HL-60 (cell line): ENCODE measurements at regions not wholly inside any gene's neighbourhood (a gene's known extent, or its start where the extent isn't known, plus 50 kb on each side); places are given as distances from the start of the nearest gene placed in this dataset.

Experiments used
- DNase-seq, 2 experiments: peaks; one replicate each; pipeline ENCODE4 v3.0.0-alpha.2; 2010 to 2020; ENCODE audit warnings: low read depth in 1 of 2, low spot score in 1 of 2
- H3K27ac ChIP-seq: fragments of 250-450 bp; sonication (Bioruptor Pico); replicated peaks from 2 replicates; pipeline ENCODE4 v1.5.1; 2020; ENCODE audit warnings: mild to moderate bottlenecking, moderate library complexity
- H3K27me3 ChIP-seq: fragments of 250-450 bp; sonication (Bioruptor Pico); 2 replicates; pipeline ENCODE4 v1.5.1; 2021; ENCODE audit warnings: mild to moderate bottlenecking, moderate library complexity; ENCODE audit not compliant: insufficient read depth, poor library complexity, severe bottlenecking
- H3K4me3 ChIP-seq: replicated peaks from 2 replicates; pipeline ENCODE4 v1.5.1; 2011; ENCODE audit warnings: mild to moderate bottlenecking, control low read depth, low read length; ENCODE audit not compliant: insufficient read depth
- CTCF ChIP-seq: IDR thresholded peaks from one replicate; pipeline ENCODE4 v1.5.1; 2011; ENCODE audit warnings: low read length, control low read depth, inconsistent platforms; ENCODE audit not compliant: insufficient read depth
- GABPA ChIP-seq: IDR thresholded peaks from 2 replicates; pipeline ENCODE4 v1.6.1; 2012; ENCODE audit warnings: low read depth
- POLR2AphosphoS5 ChIP-seq: IDR thresholded peaks from 2 replicates; pipeline ENCODE4 v1.6.1; 2012; ENCODE audit warnings: low read depth
- REST ChIP-seq: IDR thresholded peaks from 2 replicates; pipeline ENCODE4 v1.6.1; 2012; ENCODE audit warnings: low read depth; ENCODE audit not compliant: insufficient replicate concordance
- SPI1 ChIP-seq: IDR thresholded peaks from 2 replicates; pipeline ENCODE4 v1.6.1; 2012; ENCODE audit warnings: low read depth, mild to moderate bottlenecking, borderline replicate concordance

DNA sequence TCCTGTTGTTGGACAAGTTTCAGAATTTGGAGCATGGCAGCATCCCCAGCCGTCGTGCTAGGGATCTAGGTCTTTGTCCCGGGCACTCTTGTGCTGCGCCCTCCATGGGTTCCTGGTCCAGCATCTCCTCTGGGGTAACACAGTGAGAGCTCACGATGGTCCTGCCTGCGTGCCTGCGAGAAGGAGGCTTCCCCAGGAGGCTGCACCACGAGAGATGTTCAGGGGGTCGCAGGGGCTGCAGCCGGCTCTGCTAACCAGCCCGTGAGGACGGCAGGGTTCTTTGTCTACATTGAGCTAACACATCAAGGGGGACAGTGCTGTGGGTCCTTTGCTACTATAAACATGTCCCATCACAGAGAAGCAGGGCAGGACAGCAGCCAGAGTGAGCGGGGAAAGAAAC lies 103.9 kb upstream of the SOX1 start:
- DNase-seq = no peak
- H3K4me3 ChIP-seq = no peak overlapping the region
- no peak for TF ChIP-seq SPI1
- no peak for TF ChIP-seq CTCF
- no peak for TF ChIP-seq REST
- no peak for TF ChIP-seq GABPA
- no peak for TF ChIP-seq POLR2AphosphoS5
- H3K27ac ChIP-seq = no peak overlapping the region
- H3K27me3 ChIP-seq = no peaks in the 10 kb centered on the region

DNA sequence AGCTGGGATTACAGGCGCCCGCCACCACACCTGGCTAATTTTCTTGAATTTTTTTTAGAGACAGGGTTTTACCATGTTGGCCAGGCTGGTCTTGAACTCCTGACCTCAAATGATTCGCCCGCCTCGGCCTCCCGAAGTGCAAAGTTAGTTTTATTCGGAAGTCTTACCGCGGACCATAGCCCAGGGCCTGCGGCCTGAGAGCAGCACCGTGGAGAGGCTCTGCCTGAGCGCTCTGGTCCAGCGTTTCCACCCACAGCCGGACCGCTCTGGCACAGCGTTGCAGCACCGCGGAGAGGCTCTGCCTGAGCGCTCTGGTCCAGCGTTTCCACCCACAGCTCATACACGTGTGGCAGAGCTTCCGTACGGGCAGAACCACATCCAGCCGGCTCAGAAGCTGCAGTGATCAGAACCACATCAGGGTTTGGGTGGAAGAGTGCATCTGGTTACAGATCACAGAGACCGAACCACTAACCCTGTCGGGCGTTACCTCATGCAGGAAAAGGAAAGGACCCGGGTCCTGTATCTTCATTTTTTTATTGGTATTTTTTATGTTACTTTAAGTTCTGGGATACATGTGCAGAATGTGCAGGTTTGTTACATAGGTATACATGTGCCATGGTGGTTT lies 102.4 kb upstream of the SOX1 start:
- no peak for DNase-seq
- Histone ChIP-seq H3K4me3 (no peak overlapping the region), H3K27me3 (no peaks in the 10 kb centered on the region), H3K27ac (no peak overlapping the region)
- TF ChIP-seq POLR2AphosphoS5 (no peak), GABPA (no peak), SPI1 (no peak), REST (no peak), CTCF (no peak)

GRCh38 chr13:111965466-111966214 lies 101.3 kb upstream of the SOX1 start:
- Histone ChIP-seq H3K27me3 (no peaks in the 10 kb centered on the region), H3K27ac (no peak overlapping the region), H3K4me3 (no peak overlapping the region)
- DNase-seq = no peak
- TF ChIP-seq POLR2AphosphoS5 (no peak), CTCF (no peak), REST (no peak), GABPA (no peak), SPI1 (no peak)
